OCI-LY7 (cell line): ENCODE measurements at regions not wholly inside any gene's neighbourhood (a gene's known extent, or its start where the extent isn't known, plus 50 kb on each side); places are given as distances from the start of the nearest gene placed in this dataset.

Experiments
- BruUV-seq: library from RNA; stranded (reverse); fragments of 400-500 nt; replicated peaks from 2 replicates; lab custom pipeline; 2021; lab: Mats Ljungman, UMichigan
- CTCF ChIA-PET: fragments of 300-600 bp; sonication (Branson Sonifier 250); formaldehyde crosslinking; loops from one replicate; lab custom pipeline; 2022; ENCODE audit warnings: antibody characterized with exemption; ENCODE audit not compliant: unreplicated experiment; lab: Charles Lee
- POLR2A ChIA-PET: fragments of 300-600 bp; sonication (Branson Sonifier 250); formaldehyde crosslinking; loops from one replicate; lab custom pipeline; 2022; ENCODE audit warnings: antibody characterized with exemption; lab: Charles Lee
- DNase-seq: peaks from one replicate; pipeline ENCODE4 v3.0.0-alpha.2; 2015; ENCODE audit warnings: low spot score
- H2AFZ ChIP-seq: fragments of 200-600 bp; sonication (generic), shearing (Covaris generic); 2 replicates; pipeline ENCODE4 v1.6.1; 2014; ENCODE audit warnings: mild to moderate bottlenecking, antibody characterized with exemption, low read length, moderate library complexity
- H3K27ac ChIP-seq: fragments of 200-600 bp; sonication (generic); 2 replicates; pipeline ENCODE4 v1.5.1; 2014; ENCODE audit warnings: mixed run types, low read depth, mild to moderate bottlenecking, moderate library complexity, low read length, inconsistent platforms; ENCODE audit not compliant: poor library complexity, severe bottlenecking
- H3K36me3 ChIP-seq: fragments of 200-600 bp; sonication (generic); 2 replicates; pipeline ENCODE4 v1.6.1; 2014; ENCODE audit warnings: mild to moderate bottlenecking, antibody characterized with exemption, low read length, moderate library complexity, mixed read lengths; ENCODE audit not compliant: insufficient read depth
- H3K4me1 ChIP-seq: fragments of 200-600 bp; sonication (generic); 2 replicates; pipeline ENCODE4 v1.5.1; 2014; ENCODE audit warnings: mild to moderate bottlenecking, low read length; ENCODE audit not compliant: insufficient read depth, poor library complexity, severe bottlenecking
- H3K4me2 ChIP-seq: fragments of 200-600 bp; sonication (generic); 2 replicates; pipeline ENCODE4 v1.6.1; 2014; ENCODE audit warnings: mild to moderate bottlenecking, low read length
- H3K4me3 ChIP-seq: fragments of 200-600 bp; sonication (generic); 2 replicates; pipeline ENCODE4 v1.5.1; 2014; ENCODE audit warnings: mild to moderate bottlenecking, low read depth, low read length; ENCODE audit not compliant: poor library complexity, severe bottlenecking
- H3K79me2 ChIP-seq: fragments of 200-600 bp; sonication (generic); 2 replicates; pipeline ENCODE4 v1.6.1; 2016; ENCODE audit warnings: low read depth, mild to moderate bottlenecking, low read length, moderate library complexity, mixed read lengths; ENCODE audit not compliant: insufficient read depth
- H3K9me2 ChIP-seq: fragments of 200-600 bp; sonication (generic); 2 replicates; pipeline ENCODE4 v1.6.1; 2016; ENCODE audit warnings: mild to moderate bottlenecking, low read length, mixed read lengths; ENCODE audit not compliant: insufficient read depth
- H3K9me3 ChIP-seq: fragments of 200-600 bp; sonication (generic); 2 replicates; pipeline ENCODE4 v1.6.1; 2014; ENCODE audit warnings: mild to moderate bottlenecking, mixed run types, low read length, mixed read lengths
- H4K20me1 ChIP-seq: fragments of 200-600 bp; sonication (generic); 2 replicates; pipeline ENCODE4 v1.6.1; 2014; ENCODE audit warnings: mild to moderate bottlenecking, antibody characterized with exemption, low read length, moderate library complexity, mixed read lengths; ENCODE audit not compliant: insufficient read depth
- EZH2phosphoT487 ChIP-seq: fragments of 200-600 bp; sonication (generic); IDR thresholded peaks from 2 replicates; pipeline ENCODE4 v1.6.1; 2018; ENCODE audit warnings: low read depth, borderline replicate concordance, mild to moderate bottlenecking, mixed run types, antibody characterized with exemption, low read length, moderate library complexity, mixed read lengths
- intact Hi-C: fragments of 100-400 bp; cut with micrococcal nuclease; formaldehyde crosslinking; loops from one replicate; pipeline ENCODE4 v1.10.0; 2022; ENCODE audit not compliant: unreplicated experiment
- TF ChIP-seq, protein P1 (sequence below): fragments of 200-600 bp; sonication (generic); conservative IDR thresholded peaks from 2 replicates; pipeline ENCODE4 v1.5.1; 2014; ENCODE audit warnings: mild to moderate bottlenecking, antibody characterized with exemption, low read length, moderate library complexity, mixed read lengths

DNA sequence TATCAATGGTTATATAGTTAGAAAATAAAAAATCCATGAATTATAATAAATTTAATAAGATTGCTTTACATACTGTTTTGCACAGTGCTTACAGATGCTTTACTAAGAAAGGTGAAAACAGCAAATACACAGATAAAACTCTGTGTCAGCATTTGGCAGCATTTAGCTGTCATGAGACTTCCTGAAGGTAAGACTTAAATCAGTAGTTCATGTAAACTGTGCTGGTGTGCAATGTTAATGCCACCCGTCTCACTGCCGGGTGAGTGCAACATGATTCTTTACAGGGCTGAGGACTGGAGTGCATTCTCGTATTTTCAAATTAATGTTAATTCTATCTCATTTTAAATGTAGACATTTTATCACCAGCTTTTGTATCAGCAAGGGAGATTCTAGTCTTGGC, 326.2 kb upstream of the POT1 start:
- H3K27ac ChIP-seq = no peak overlapping the region
- H3K4me2 ChIP-seq = no peak overlapping the region
- H3K4me1 ChIP-seq = no peaks in the 10 kb centered on the region
- TF ChIP-seq, protein P1, sequence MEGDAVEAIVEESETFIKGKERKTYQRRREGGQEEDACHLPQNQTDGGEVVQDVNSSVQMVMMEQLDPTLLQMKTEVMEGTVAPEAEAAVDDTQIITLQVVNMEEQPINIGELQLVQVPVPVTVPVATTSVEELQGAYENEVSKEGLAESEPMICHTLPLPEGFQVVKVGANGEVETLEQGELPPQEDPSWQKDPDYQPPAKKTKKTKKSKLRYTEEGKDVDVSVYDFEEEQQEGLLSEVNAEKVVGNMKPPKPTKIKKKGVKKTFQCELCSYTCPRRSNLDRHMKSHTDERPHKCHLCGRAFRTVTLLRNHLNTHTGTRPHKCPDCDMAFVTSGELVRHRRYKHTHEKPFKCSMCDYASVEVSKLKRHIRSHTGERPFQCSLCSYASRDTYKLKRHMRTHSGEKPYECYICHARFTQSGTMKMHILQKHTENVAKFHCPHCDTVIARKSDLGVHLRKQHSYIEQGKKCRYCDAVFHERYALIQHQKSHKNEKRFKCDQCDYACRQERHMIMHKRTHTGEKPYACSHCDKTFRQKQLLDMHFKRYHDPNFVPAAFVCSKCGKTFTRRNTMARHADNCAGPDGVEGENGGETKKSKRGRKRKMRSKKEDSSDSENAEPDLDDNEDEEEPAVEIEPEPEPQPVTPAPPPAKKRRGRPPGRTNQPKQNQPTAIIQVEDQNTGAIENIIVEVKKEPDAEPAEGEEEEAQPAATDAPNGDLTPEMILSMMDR = no peak
- TF ChIP-seq EZH2phosphoT487 = no peak
- no peaks in the 10 kb centered on the region for H3K79me2 ChIP-seq
- no peak overlapping the region for H2AFZ ChIP-seq
- no TSS peak for BruUV-seq
- H3K9me3 ChIP-seq = no peaks in the 10 kb centered on the region
- POLR2A ChIA-PET = no interaction called here
- no peak overlapping the region for H3K4me3 ChIP-seq
- no peaks in the 10 kb centered on the region for H3K9me2 ChIP-seq
- intact Hi-C loops = no loop called here
- no peaks in the 10 kb centered on the region for H4K20me1 ChIP-seq
- CTCF ChIA-PET = no interaction called here
- no peak for DNase-seq
- no peaks in the 10 kb centered on the region for H3K36me3 ChIP-seq

DNA sequence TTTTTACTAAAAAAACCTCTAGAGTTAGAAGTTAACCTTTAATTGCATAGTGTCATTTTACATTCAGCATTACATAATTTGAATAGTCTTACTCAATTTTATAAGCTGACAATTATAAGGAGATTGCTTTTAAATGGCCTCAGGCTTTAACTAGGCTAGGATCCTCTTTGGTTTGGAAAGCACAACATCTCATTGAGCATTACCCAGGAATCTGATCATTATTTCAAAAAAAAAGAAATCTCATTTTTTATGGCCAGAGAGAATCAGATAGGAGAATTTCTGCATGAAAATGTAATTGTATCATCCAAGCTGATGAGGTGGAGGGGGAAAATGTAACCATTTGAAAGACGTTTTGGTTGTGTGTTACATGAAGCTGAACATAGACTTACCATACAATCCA, 324.9 kb upstream of the POT1 start:
- ChIA-PET CTCF (no interaction called here), POLR2A (no interaction called here)
- BruUV-seq = no TSS peak
- H3K9me3 ChIP-seq = no peaks in the 10 kb centered on the region
- H2AFZ ChIP-seq = no peak overlapping the region
- H3K4me3 ChIP-seq = no peak overlapping the region
- no peaks in the 10 kb centered on the region for H3K4me1 ChIP-seq
- TF ChIP-seq, protein P1 = no peak
- no peak for TF ChIP-seq EZH2phosphoT487
- H3K4me2 ChIP-seq = no peak overlapping the region
- H3K79me2 ChIP-seq = no peaks in the 10 kb centered on the region
- no peak overlapping the region for H3K27ac ChIP-seq
- no peak for DNase-seq
- H3K9me2 ChIP-seq = no peaks in the 10 kb centered on the region
- intact Hi-C loops = no loop called here
- no peaks in the 10 kb centered on the region for H3K36me3 ChIP-seq
- no peaks in the 10 kb centered on the region for H4K20me1 ChIP-seq

DNA sequence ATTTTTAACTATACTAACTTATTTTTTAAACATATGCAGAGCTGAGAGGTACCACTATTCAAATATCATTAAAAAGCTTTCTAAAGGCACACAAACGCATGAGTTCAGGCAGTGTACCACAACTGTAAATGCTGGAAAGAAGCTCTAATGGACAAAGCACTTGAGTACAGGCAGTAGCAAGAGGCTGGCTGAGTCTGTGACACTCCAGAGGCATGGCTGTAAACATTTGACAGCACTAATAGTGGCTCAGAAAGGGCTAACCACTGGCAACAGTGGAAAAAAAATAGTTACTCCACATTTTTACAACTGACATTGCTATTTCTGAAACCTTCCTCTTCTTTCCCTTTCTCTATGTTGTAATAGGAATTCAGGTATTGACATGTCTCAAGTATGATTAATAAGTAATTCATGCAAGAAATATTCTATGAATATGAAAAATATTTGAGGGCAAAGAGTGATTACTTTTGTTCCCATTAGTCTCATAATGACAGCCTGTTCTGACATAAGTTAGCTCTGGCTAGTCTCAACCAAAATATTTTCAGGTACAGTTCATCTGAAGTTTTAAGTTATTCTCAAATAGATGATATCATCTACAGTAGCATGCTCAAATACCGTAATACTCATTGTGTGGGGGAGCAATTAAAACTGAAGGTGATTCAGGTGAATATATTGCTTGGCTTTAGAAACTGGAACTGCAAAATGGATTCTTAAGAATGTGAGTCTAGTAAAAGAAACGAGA, 324.0 kb upstream of the POT1 start:
- Histone ChIP-seq H4K20me1 (no peaks in the 10 kb centered on the region), H3K4me2 (no peak overlapping the region), H3K79me2 (no peaks in the 10 kb centered on the region), H3K9me2 (no peaks in the 10 kb centered on the region), H3K4me1 (no peaks in the 10 kb centered on the region), H2AFZ (no peak overlapping the region), H3K9me3 (no peaks in the 10 kb centered on the region), H3K36me3 (no peaks in the 10 kb centered on the region), H3K27ac (no peak overlapping the region), H3K4me3 (no peak overlapping the region)
- no peak for TF ChIP-seq EZH2phosphoT487
- TF ChIP-seq, protein P1 = no peak
- DNase-seq = no peak
- no TSS peak for BruUV-seq
- intact Hi-C loops = no loop called here
- POLR2A ChIA-PET = interaction anchor here (0.5 kb wide), 1 partner anchor 26 kb away, joined by 3 read pairs; no protein-coding TSS in a partner anchor
- CTCF ChIA-PET = no interaction called here
